Colonic mucosa (tissue), 4 donors: ENCODE measurements at regions not wholly inside any gene's neighbourhood (a gene's known extent, or its start where the extent isn't known, plus 50 kb on each side); places are given as distances from the start of the nearest gene placed in this dataset.

Experiments used
- DNase-seq: peaks from one replicate; pipeline ENCODE4 v3.0.0-alpha.2; 2020
- H3K27ac ChIP-seq: fragments of 200-600 bp; one replicate; pipeline ENCODE4 v1.8.0; 2021
- H3K27me3 ChIP-seq: fragments of 200-600 bp; one replicate; pipeline ENCODE4 v1.8.0; 2021
- H3K36me3 ChIP-seq: fragments of 200-600 bp; one replicate; pipeline ENCODE4 v1.8.0; 2021
- H3K4me1 ChIP-seq: fragments of 200-600 bp; one replicate; pipeline ENCODE4 v1.8.0; 2021; ENCODE audit warnings: mild to moderate bottlenecking
- H3K4me3 ChIP-seq: fragments of 200-600 bp; one replicate; pipeline ENCODE4 v1.8.0; 2021
- H3K9ac ChIP-seq, 2 donors: one replicate each; pipeline ENCODE4 v1.7.0; 2013; ENCODE audit warnings: control low read depth in 2 of 2, low read depth in 2 of 2, low read length in 2 of 2
- H3K9me3 ChIP-seq: fragments of 200-600 bp; one replicate; pipeline ENCODE4 v1.8.0; 2021
- CTCF ChIP-seq: fragments of 200-600 bp; IDR thresholded peaks from one replicate; pipeline ENCODE4 v1.8.0; 2022; ENCODE audit warnings: antibody characterized with exemption, mild to moderate bottlenecking
- intact Hi-C: fragments of 100-400 bp; cut with DNase I; formaldehyde crosslinking; loops from one replicate; pipeline ENCODE4 v1.14.1; 2022
- donor health status: healthy.
- donor health status: DM: no; HTN: no; CAD: no.
- donor health status: DM: no; HTN: no; CAD: no.

- Histone ChIP-seq H3K4me1 (no peaks in the 10 kb centered on the region), H3K9ac (no peak overlapping the region), H3K36me3 (no peaks in the 10 kb centered on the region), H3K4me3 (no peak overlapping the region), H3K27me3 (no peaks in the 10 kb centered on the region), H3K9me3 (no peaks in the 10 kb centered on the region), H3K27ac (no peak overlapping the region)
- no peak for TF ChIP-seq CTCF
- intact Hi-C loops, result no loop called here
- no peak for DNase-seq
These were observed 138.5 kb downstream of the ZDHHC20 start for GRCh38 chr13:21320642-21321034.

GRCh38 chr13:21321269-21321668 lies 137.8 kb downstream of the ZDHHC20 start:
- no peaks in the 10 kb centered on the region for H3K9me3 ChIP-seq
- no peak for DNase-seq
- no peaks in the 10 kb centered on the region for H3K27me3 ChIP-seq
- TF ChIP-seq CTCF, result no peak
- no peaks in the 10 kb centered on the region for H3K36me3 ChIP-seq
- no peaks in the 10 kb centered on the region for H3K4me1 ChIP-seq
- no peak overlapping the region for H3K27ac ChIP-seq
- intact Hi-C loops, result no loop called here
- no peak overlapping the region for H3K9ac ChIP-seq
- no peak overlapping the region for H3K4me3 ChIP-seq

- H3K27ac ChIP-seq, result no peak overlapping the region
- H3K36me3 ChIP-seq, result no peaks in the 10 kb centered on the region
- H3K27me3 ChIP-seq, result no peaks in the 10 kb centered on the region
- no peak for TF ChIP-seq CTCF
- no peaks in the 10 kb centered on the region for H3K4me1 ChIP-seq
- no peak overlapping the region for H3K9ac ChIP-seq
- intact Hi-C loops, result no loop called here
- H3K9me3 ChIP-seq, result no peaks in the 10 kb centered on the region
- no peak for DNase-seq
- no peak overlapping the region for H3K4me3 ChIP-seq
These were observed 136.7 kb downstream of the ZDHHC20 start for GRCh38 chr13:21322327-21322965.
